Peyer's patch (tissue), 4 donors: ENCODE measurements at regions not wholly inside any gene's neighbourhood (a gene's known extent, or its start where the extent isn't known, plus 50 kb on each side); places are given as distances from the start of the nearest gene placed in this dataset.

Experiments
- DNase-seq, 3 donors: peaks; one replicate each; pipeline ENCODE4 v3.0.0-alpha.2; 2017 to 2019
- H3K27ac ChIP-seq, 4 donors: fragments of 200-600 bp; sonication (generic); one replicate each; pipeline ENCODE4 v1.5.1; 2016 to 2019
- H3K27me3 ChIP-seq, 2 donors: fragments of 200-600 bp; sonication (generic); one replicate each; pipeline ENCODE4 v1.5.1; 2019
- H3K36me3 ChIP-seq, 3 donors: fragments of 200-600 bp; sonication (generic); one replicate each; pipeline ENCODE4 v1.5.1; 2016 to 2019
- H3K4me1 ChIP-seq, 4 donors: fragments of 200-600 bp; sonication (generic); one replicate each; pipeline ENCODE4 v1.5.1; 2016 to 2019
- H3K4me3 ChIP-seq, 4 donors: fragments of 200-600 bp; sonication (generic); 1 replicate in 3 of 4; 2 replicates in 1 of 4; pipeline ENCODE4 v1.5.1; 2016 to 2019; ENCODE audit warnings: mild to moderate bottlenecking in 1 of 4
- H3K9me3 ChIP-seq, 4 donors: fragments of 200-600 bp; sonication (generic); one replicate each; pipeline ENCODE4 v1.5.1; 2016 to 2019; ENCODE audit warnings: mild to moderate bottlenecking in 1 of 4
- POLR2A ChIP-seq, 2 donors: fragments of 450-650 bp; IDR thresholded peaks; one replicate each; pipeline ENCODE4 v1.5.1; 2017; ENCODE audit warnings: antibody characterized with exemption in 2 of 2, mild to moderate bottlenecking in 2 of 2, moderate library complexity in 2 of 2
- TF ChIP-seq, protein P1 (sequence below), 6 experiments: fragments of 450-650 bp in 4 of 6; fragments of 200-600 bp in 2 of 6; sonication (generic) in 1 of 6; IDR thresholded peaks; one replicate each; pipeline ENCODE4 v1.5.1; 2017 to 2019; ENCODE audit warnings: antibody characterized with exemption in 6 of 6, mild to moderate bottlenecking in 3 of 6, moderate library complexity in 1 of 6

DNA sequence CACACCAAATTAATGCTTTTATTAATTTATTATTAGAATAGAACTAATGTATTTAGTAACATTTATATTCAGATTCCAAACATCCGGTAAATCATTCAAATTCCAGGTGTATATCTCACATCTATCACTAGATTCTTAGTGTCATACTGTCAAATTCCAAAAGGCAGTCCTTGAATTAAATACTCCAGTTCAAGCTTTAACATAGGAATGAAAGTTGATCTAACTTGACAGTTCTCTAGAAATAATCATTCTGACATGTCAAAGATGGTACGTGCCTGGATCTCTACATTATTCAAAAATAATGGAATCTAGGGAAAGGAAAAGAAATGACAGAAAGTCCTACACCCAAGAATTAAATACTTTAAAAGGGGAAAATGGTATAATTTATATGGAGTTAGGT is 1161.5 kb downstream of the PCDH9 start:
- TF ChIP-seq, protein P1, sequence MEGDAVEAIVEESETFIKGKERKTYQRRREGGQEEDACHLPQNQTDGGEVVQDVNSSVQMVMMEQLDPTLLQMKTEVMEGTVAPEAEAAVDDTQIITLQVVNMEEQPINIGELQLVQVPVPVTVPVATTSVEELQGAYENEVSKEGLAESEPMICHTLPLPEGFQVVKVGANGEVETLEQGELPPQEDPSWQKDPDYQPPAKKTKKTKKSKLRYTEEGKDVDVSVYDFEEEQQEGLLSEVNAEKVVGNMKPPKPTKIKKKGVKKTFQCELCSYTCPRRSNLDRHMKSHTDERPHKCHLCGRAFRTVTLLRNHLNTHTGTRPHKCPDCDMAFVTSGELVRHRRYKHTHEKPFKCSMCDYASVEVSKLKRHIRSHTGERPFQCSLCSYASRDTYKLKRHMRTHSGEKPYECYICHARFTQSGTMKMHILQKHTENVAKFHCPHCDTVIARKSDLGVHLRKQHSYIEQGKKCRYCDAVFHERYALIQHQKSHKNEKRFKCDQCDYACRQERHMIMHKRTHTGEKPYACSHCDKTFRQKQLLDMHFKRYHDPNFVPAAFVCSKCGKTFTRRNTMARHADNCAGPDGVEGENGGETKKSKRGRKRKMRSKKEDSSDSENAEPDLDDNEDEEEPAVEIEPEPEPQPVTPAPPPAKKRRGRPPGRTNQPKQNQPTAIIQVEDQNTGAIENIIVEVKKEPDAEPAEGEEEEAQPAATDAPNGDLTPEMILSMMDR (IDR thresholded peaks at IDR 0.05), result no peak
- no peak for TF ChIP-seq POLR2A (IDR thresholded peaks at IDR 0.05)
- DNase-seq, result no peak
- H3K27me3 ChIP-seq, result no peaks in the 10 kb centered on the region
- H3K36me3 ChIP-seq, result no peaks in the 10 kb centered on the region
- no peaks in the 10 kb centered on the region for H3K9me3 ChIP-seq
- no peak overlapping the region for H3K27ac ChIP-seq
- no peak overlapping the region for H3K4me3 ChIP-seq
- H3K4me1 ChIP-seq, result no peaks in the 10 kb centered on the region

DNA sequence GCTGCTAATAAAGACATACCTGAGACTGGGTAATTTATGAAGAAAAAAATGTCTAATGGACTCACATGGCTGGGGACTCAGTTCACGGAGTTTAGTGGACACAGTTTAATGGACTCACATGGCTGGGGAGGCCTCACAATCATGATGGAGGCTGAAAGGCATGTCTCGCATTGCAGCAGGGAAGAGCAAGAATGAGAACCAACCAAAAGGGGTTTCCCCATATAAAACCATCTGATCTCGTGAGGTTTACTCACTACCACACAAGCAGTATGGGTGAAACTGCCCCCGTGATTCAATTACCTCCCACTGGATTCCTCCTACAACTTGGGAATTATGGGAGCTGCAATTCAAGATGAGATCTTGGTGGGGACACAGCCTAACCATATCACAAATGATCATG is 1181.2 kb downstream of the PCDH9 start:
- no peak for DNase-seq
- Histone ChIP-seq H3K4me3 (no peak overlapping the region), H3K9me3 (peaks cover 0 to 4% (median 0%) of the 10 kb centered on the region in 4 donors), H3K27ac (no peak overlapping the region), H3K36me3 (no peaks in the 10 kb centered on the region), H3K4me1 (no peaks in the 10 kb centered on the region), H3K27me3 (no peaks in the 10 kb centered on the region)
- TF ChIP-seq POLR2A (IDR thresholded peaks at IDR 0.05), result no peak
- TF ChIP-seq, protein P1 (IDR thresholded peaks at IDR 0.05), result no peak

DNA sequence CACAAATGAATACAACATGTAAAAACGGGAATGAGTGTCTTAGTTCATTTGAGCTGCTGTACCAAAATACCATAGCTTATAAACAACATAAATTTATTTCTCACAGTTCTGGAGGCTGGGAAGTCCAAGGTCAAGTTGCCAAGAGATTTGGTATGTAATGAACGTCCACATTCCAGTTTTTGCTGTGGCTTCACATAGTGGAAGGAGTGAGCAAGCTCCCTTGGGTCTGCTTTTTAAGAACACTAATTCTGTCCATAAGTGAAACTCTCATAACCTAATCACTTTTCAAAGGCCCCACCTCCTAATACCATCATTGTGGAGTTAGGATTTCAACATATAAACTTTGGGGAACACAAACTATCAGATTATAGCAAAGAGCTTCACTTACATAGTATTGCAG is 1189.6 kb downstream of the PCDH9 start:
- Histone ChIP-seq H3K4me1 (no peaks in the 10 kb centered on the region), H3K36me3 (no peaks in the 10 kb centered on the region), H3K27me3 (no peaks in the 10 kb centered on the region), H3K9me3 (no peaks in the 10 kb centered on the region), H3K4me3 (no peak overlapping the region), H3K27ac (no peak overlapping the region)
- no peak for TF ChIP-seq POLR2A (IDR thresholded peaks at IDR 0.05)
- TF ChIP-seq, protein P1 (IDR thresholded peaks at IDR 0.05), result no peak
- no peak for DNase-seq

DNA sequence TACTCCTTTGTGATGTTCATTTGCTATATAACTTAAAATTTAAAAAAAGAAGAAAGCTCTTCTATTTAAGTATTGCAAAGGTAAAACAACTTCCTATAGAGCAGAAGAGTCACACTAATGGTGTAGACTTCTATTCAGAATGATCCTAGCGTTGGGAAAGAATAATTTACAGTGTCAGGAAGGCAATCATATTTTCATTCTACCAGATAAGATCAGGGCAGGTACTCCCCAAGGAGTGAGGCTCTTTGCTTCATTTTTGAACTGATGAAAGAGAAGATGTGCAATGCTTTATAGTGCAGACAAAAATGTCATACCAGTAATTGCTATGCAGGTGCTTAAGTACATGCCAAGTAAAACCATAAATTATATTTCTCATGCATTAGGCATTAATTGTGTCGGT is 1193.0 kb downstream of the PCDH9 start:
- H3K4me3 ChIP-seq, result no peak overlapping the region

DNA sequence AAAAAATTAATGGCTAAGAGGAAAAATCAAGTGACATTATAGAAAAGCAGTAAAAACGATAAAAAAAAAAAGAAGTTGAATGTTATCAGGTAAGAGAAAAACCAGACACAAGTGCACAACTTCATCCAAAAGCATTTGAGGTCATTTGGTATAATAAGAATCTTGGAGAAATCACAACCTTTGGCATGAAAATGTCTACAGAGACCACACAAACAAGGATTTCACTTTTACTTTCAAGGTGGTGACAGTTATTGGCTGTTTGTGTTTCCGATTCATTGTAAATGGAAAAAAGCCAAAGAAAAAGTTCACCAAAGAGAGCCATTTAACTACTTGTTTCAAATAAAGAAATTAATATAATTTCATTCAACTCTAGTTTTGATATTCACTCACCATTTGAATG is 1193.5 kb downstream of the PCDH9 start:
- DNase-seq, result no peak
- Histone ChIP-seq H3K36me3 (no peaks in the 10 kb centered on the region), H3K27ac (no peak overlapping the region), H3K4me1 (no peaks in the 10 kb centered on the region), H3K27me3 (no peaks in the 10 kb centered on the region), H3K9me3 (no peaks in the 10 kb centered on the region), H3K4me3 (no peak overlapping the region)
- no peak for TF ChIP-seq POLR2A (IDR thresholded peaks at IDR 0.05)
- TF ChIP-seq, protein P1 (IDR thresholded peaks at IDR 0.05), result no peak

More for the DNA sequence above, 1193.0 kb downstream of the PCDH9 start:
- no peak for DNase-seq
- Histone ChIP-seq H3K36me3 (no peaks in the 10 kb centered on the region), H3K4me1 (no peaks in the 10 kb centered on the region), H3K9me3 (no peaks in the 10 kb centered on the region), H3K27ac (no peak overlapping the region), H3K27me3 (no peaks in the 10 kb centered on the region)
- no peak for TF ChIP-seq POLR2A (IDR thresholded peaks at IDR 0.05)
- TF ChIP-seq, protein P1 (IDR thresholded peaks at IDR 0.05), result no peak

DNA sequence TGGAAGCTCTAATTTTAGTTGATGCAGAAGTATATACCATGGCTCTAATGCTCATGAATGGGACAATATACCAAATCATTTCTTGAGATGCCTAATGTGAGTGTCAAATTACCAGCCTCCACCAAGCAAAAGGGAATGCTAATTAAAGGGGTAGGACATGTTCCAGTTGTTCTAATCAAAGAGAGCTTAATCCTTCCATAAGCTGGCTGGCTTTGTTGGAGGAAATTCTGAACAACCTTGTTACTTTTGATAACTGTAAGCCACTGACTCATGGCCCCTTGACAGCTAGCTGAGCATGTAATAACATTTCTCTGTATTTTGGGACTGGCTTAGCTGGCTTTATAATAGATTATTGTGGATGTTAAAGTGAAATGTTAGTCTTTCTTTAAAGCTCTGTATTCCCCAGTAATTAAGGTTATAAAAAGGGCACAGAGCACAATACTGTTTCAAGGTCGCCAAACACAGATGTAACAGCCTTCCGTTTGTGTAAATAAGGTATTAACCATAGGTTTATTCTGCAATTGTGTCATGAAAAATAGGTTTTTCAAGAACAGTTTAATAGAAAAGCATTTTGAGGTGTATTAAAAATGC is 1194.0 kb downstream of the PCDH9 start:
- Histone ChIP-seq H3K4me3 (no peak overlapping the region), H3K9me3 (no peaks in the 10 kb centered on the region), H3K27ac (no peak overlapping the region), H3K4me1 (no peaks in the 10 kb centered on the region), H3K27me3 (no peaks in the 10 kb centered on the region), H3K36me3 (no peaks in the 10 kb centered on the region)
- DNase-seq, result no peak
- no peak for TF ChIP-seq POLR2A (IDR thresholded peaks at IDR 0.05)
- TF ChIP-seq, protein P1 (IDR thresholded peaks at IDR 0.05), result no peak
